Vagina (tissue), 2 donors: ENCODE measurements at regions not wholly inside any gene's neighbourhood (a gene's known extent, or its start where the extent isn't known, plus 50 kb on each side); places are given as distances from the start of the nearest gene placed in this dataset.
A peak's percentile ranks its signal among the peaks of the same experiment; 100 is the strongest.

ENCODE experiments used
- DNase-seq, 2 donors: peaks; one replicate each; pipeline ENCODE4 v3.0.0-alpha.2; 2017; ENCODE audit errors: extremely low spot score in 2 of 2
- H3K27ac ChIP-seq: fragments of 200-600 bp; sonication (generic); one replicate; pipeline ENCODE4 v1.5.1; 2019
- H3K27me3 ChIP-seq: fragments of 200-600 bp; sonication (generic); one replicate; pipeline ENCODE4 v1.5.1; 2019
- H3K36me3 ChIP-seq, 2 donors: fragments of 200-600 bp; sonication (generic); one replicate each; pipeline ENCODE4 v1.5.1; 2017 to 2019
- H3K4me1 ChIP-seq: fragments of 200-600 bp; sonication (generic); one replicate; pipeline ENCODE4 v1.5.1; 2019
- H3K4me3 ChIP-seq, 2 donors: fragments of 200-600 bp; sonication (generic); 1 replicate in 1 of 2; 2 replicates in 1 of 2; pipeline ENCODE4 v1.5.1; 2016 to 2019
- H3K9me3 ChIP-seq: fragments of 200-600 bp; sonication (generic); one replicate; pipeline ENCODE4 v1.5.1; 2019
- CTCF ChIP-seq, 3 experiments: fragments of 450-650 bp in 2 of 3; fragments of 200-600 bp in 1 of 3; sonication (generic) in 1 of 3; IDR thresholded peaks; one replicate each; pipeline ENCODE4 v1.5.1; 2017 to 2019; ENCODE audit warnings: antibody characterized with exemption in 3 of 3, mild to moderate bottlenecking in 2 of 3, moderate library complexity in 2 of 3
- POLR2A ChIP-seq, 2 donors: fragments of 450-650 bp; IDR thresholded peaks; one replicate each; pipeline ENCODE4 v1.6.1; 2017; ENCODE audit warnings: antibody characterized with exemption in 2 of 2, mild to moderate bottlenecking in 2 of 2, moderate library complexity in 2 of 2
- POLR2AphosphoS5 ChIP-seq, 2 donors: sonication (generic); formaldehyde crosslinking; IDR thresholded peaks; one replicate each; pipeline ENCODE4 v1.9.0; 2017; ENCODE audit warnings: antibody characterized with exemption in 2 of 2, mild to moderate bottlenecking in 2 of 2, low read depth in 1 of 2; ENCODE audit not compliant: insufficient read depth in 1 of 2
- intact Hi-C: fragments of 100-400 bp; cut with DNase I; formaldehyde crosslinking; loops from one replicate; pipeline ENCODE4 v1.15.1; 2023

GRCh38 chr11:28606930-28607329, 498.7 kb downstream of the METTL15 start:
- Histone ChIP-seq H3K27ac (peak overlapping the region; percentile 55), H3K9me3 (no peaks in the 10 kb centered on the region), H3K36me3 (no peaks in the 10 kb centered on the region), H3K27me3 (no peaks in the 10 kb centered on the region), H3K4me1 (peaks cover 13% of the 10 kb centered on the region), H3K4me3 (no peak overlapping the region)
- TF ChIP-seq POLR2AphosphoS5 (IDR thresholded peaks at IDR 0.05; ENCODE audit: insufficient read depth in 1 of 2, low read depth in 1 of 2) (peak in 1 of 2 donors; percentile 71), POLR2A (IDR thresholded peaks at IDR 0.05) (no peak)
- DNase-seq, result peak in 1 of 2 donors; percentile 91
- intact Hi-C loops, result no loop called here

GRCh38 chr11:28599656-28600055, 491.5 kb downstream of the METTL15 start:
- DNase-seq, result no peak
- H3K4me1 ChIP-seq, result no peaks in the 10 kb centered on the region
- no peak overlapping the region for H3K27ac ChIP-seq
- H3K4me3 ChIP-seq, result no peak overlapping the region
- TF ChIP-seq POLR2AphosphoS5 (IDR thresholded peaks at IDR 0.05; ENCODE audit: insufficient read depth in 1 of 2, low read depth in 1 of 2), result no peak
- no peak for TF ChIP-seq POLR2A (IDR thresholded peaks at IDR 0.05)
- no peak for TF ChIP-seq CTCF (IDR thresholded peaks at IDR 0.05)
- no peaks in the 10 kb centered on the region for H3K27me3 ChIP-seq
- no peaks in the 10 kb centered on the region for H3K36me3 ChIP-seq
- no peaks in the 10 kb centered on the region for H3K9me3 ChIP-seq
- intact Hi-C loops, result no loop called here

- no peak overlapping the region for H3K4me3 ChIP-seq
- H3K27ac ChIP-seq, result no peak overlapping the region
- H3K27me3 ChIP-seq, result no peaks in the 10 kb centered on the region
- H3K36me3 ChIP-seq, result no peaks in the 10 kb centered on the region
- intact Hi-C loops, result no loop called here
- TF ChIP-seq CTCF (IDR thresholded peaks at IDR 0.05) (no peak), POLR2A (IDR thresholded peaks at IDR 0.05) (no peak)
- H3K9me3 ChIP-seq, result no peaks in the 10 kb centered on the region
- DNase-seq, result no peak
- H3K4me1 ChIP-seq, result no peaks in the 10 kb centered on the region
Measured at GRCh38 chr11:28598531-28598930, 490.3 kb downstream of the METTL15 start.

- intact Hi-C loops, result no loop called here
- Histone ChIP-seq H3K4me3 (no peak overlapping the region), H3K27ac (no peak overlapping the region), H3K27me3 (no peaks in the 10 kb centered on the region), H3K9me3 (no peaks in the 10 kb centered on the region), H3K4me1 (no peaks in the 10 kb centered on the region), H3K36me3 (no peaks in the 10 kb centered on the region)
- DNase-seq, result no peak
- TF ChIP-seq POLR2A (IDR thresholded peaks at IDR 0.05) (no peak), CTCF (IDR thresholded peaks at IDR 0.05) (no peak), POLR2AphosphoS5 (IDR thresholded peaks at IDR 0.05; ENCODE audit: insufficient read depth in 1 of 2, low read depth in 1 of 2) (no peak)
Measured at GRCh38 chr11:28596816-28597215, 488.6 kb downstream of the METTL15 start.

GRCh38 chr11:28592141-28592540, 484.0 kb downstream of the METTL15 start:
- Histone ChIP-seq H3K4me1 (no peaks in the 10 kb centered on the region), H3K4me3 (no peak overlapping the region), H3K27me3 (no peaks in the 10 kb centered on the region), H3K9me3 (no peaks in the 10 kb centered on the region), H3K27ac (no peak overlapping the region), H3K36me3 (no peaks in the 10 kb centered on the region)
- DNase-seq, result no peak
- intact Hi-C loops, result no loop called here
- TF ChIP-seq POLR2A (IDR thresholded peaks at IDR 0.05), result no peak

- no peaks in the 10 kb centered on the region for H3K27me3 ChIP-seq
- no peak for DNase-seq
- H3K27ac ChIP-seq, result no peak overlapping the region
- no peaks in the 10 kb centered on the region for H3K9me3 ChIP-seq
- no peaks in the 10 kb centered on the region for H3K36me3 ChIP-seq
- intact Hi-C loops, result no loop called here
- H3K4me1 ChIP-seq, result no peaks in the 10 kb centered on the region
- TF ChIP-seq CTCF (IDR thresholded peaks at IDR 0.05) (no peak), POLR2A (IDR thresholded peaks at IDR 0.05) (no peak), POLR2AphosphoS5 (IDR thresholded peaks at IDR 0.05; ENCODE audit: insufficient read depth in 1 of 2, low read depth in 1 of 2) (no peak)
- H3K4me3 ChIP-seq, result no peak overlapping the region
Measured at GRCh38 chr11:28584992-28585391, 476.8 kb downstream of the METTL15 start.
